IMR-90 (cell line): ENCODE measurements at regions not wholly inside any gene's neighbourhood (a gene's known extent, or its start where the extent isn't known, plus 50 kb on each side); places are given as distances from the start of the nearest gene placed in this dataset.

ENCODE experiments used
- ATAC-seq: fragments of 200-7000 bp; cut with Tn5 transposase; 2 replicates; pipeline ENCODE4 v1.9.1; 2020; ENCODE audit warnings: low read depth, mild to moderate bottlenecking, moderate library complexity
- BruUV-seq: library from RNA; stranded (reverse); fragments of 400-500 nt; replicated peaks from 2 replicates; lab custom pipeline; 2021; lab: Mats Ljungman, UMichigan
- CTCF ChIA-PET: fragments of 300-600 bp; formaldehyde crosslinking; extraction: SDS; loops from one replicate; lab custom pipeline; 2021; ENCODE audit warnings: antibody characterized with exemption; lab: Yijun Ruan, JAX
- POLR2A ChIA-PET: fragments of 300-600 bp; sonication (Branson Sonifier 250); formaldehyde crosslinking; loops from one replicate; lab custom pipeline; 2022; ENCODE audit warnings: antibody characterized with exemption; ENCODE audit not compliant: unreplicated experiment; lab: Charles Lee
- DNase-seq: peaks from one replicate; pipeline ENCODE4 v3.0.0; 2013
- H2AFZ ChIP-seq: replicated peaks from 2 replicates; pipeline ENCODE3; 2013; ENCODE audit warnings: low read length, mild to moderate bottlenecking; ENCODE audit not compliant: poor library complexity
- H2AK5ac ChIP-seq: 2 replicates; pipeline ENCODE4 v1.6.1; 2013; ENCODE audit warnings: low read depth, low read length, inconsistent platforms
- H2AK9ac ChIP-seq: replicated peaks from 2 replicates; pipeline ENCODE3; 2013; ENCODE audit warnings: mild to moderate bottlenecking, low read depth, low read length, moderate library complexity; ENCODE audit not compliant: poor library complexity
- H2BK120ac ChIP-seq: 2 replicates; pipeline ENCODE4 v1.6.1; 2013; ENCODE audit warnings: low read depth, low read length, inconsistent platforms
- H2BK15ac ChIP-seq: 3 replicates; pipeline ENCODE4 v1.6.1; 2013; ENCODE audit warnings: low read depth, low read length, inconsistent platforms
- H2BK20ac ChIP-seq: 2 replicates; pipeline ENCODE4 v1.6.1; 2013; ENCODE audit warnings: low read depth, mild to moderate bottlenecking, inconsistent platforms, low read length, moderate library complexity
- H2BK5ac ChIP-seq: 2 replicates; pipeline ENCODE4 v1.6.1; 2013; ENCODE audit warnings: mild to moderate bottlenecking, low read depth, low read length, inconsistent platforms; ENCODE audit not compliant: poor library complexity, severe bottlenecking
- H3K14ac ChIP-seq: replicated peaks from 2 replicates; pipeline ENCODE4 v1.6.1; 2013; ENCODE audit warnings: low read depth, low read length, inconsistent platforms
- H3K18ac ChIP-seq: 2 replicates; pipeline ENCODE4 v1.6.1; 2013; ENCODE audit warnings: low read depth, low read length, control low read depth
- H3K23ac ChIP-seq: 2 replicates; pipeline ENCODE4 v1.6.1; 2013; ENCODE audit warnings: low read depth, low read length, inconsistent platforms
- H3K27ac ChIP-seq: 2 replicates; pipeline ENCODE4 v1.5.1; 2013; ENCODE audit warnings: mild to moderate bottlenecking, control low read depth, low read length; ENCODE audit not compliant: insufficient read depth
- H3K27me3 ChIP-seq: 2 replicates; pipeline ENCODE4 v1.6.1; 2013; ENCODE audit warnings: low read length; ENCODE audit not compliant: control insufficient read depth, insufficient read depth
- H3K36me3 ChIP-seq: 2 replicates; pipeline ENCODE4 v1.6.1; 2013; ENCODE audit warnings: low read length, mixed read lengths; ENCODE audit not compliant: control insufficient read depth, insufficient read depth
- H3K4ac ChIP-seq: 2 replicates; pipeline ENCODE4 v1.6.1; 2013; ENCODE audit warnings: low read depth, low read length, inconsistent platforms
- H3K4me1 ChIP-seq: 2 replicates; pipeline ENCODE4 v1.6.1; 2013; ENCODE audit warnings: low read length, mixed read lengths; ENCODE audit not compliant: control insufficient read depth, insufficient read depth
- H3K4me2 ChIP-seq: 2 replicates; pipeline ENCODE4 v1.6.1; 2013; ENCODE audit warnings: low read depth, mild to moderate bottlenecking, control low read depth, low read length, moderate library complexity
- H3K4me3 ChIP-seq: 2 replicates; pipeline ENCODE4 v1.5.1; 2013; ENCODE audit warnings: low read depth, mild to moderate bottlenecking, control low read depth, low read length, moderate library complexity; ENCODE audit not compliant: insufficient read depth
- H3K56ac ChIP-seq: 2 replicates; pipeline ENCODE4 v1.6.1; 2013; ENCODE audit warnings: low read length, inconsistent platforms; ENCODE audit not compliant: insufficient read depth; ENCODE audit errors: extremely low read depth
- H3K79me1 ChIP-seq, 2 experiments: 2 replicates each; pipeline ENCODE4 v1.6.1; 2013; ENCODE audit warnings: low read length in 2 of 2, inconsistent platforms in 1 of 2, low read depth in 1 of 2
- H3K9ac ChIP-seq: 2 replicates; pipeline ENCODE4 v1.6.1; 2013; ENCODE audit warnings: low read depth, low read length, control low read depth
- H3K9me1 ChIP-seq: 2 replicates; pipeline ENCODE4 v1.6.1; 2013; ENCODE audit warnings: low read length, inconsistent platforms; ENCODE audit not compliant: insufficient read depth
- H3K9me3 ChIP-seq: 2 replicates; pipeline ENCODE4 v1.6.1; 2013; ENCODE audit warnings: low read length; ENCODE audit not compliant: control insufficient read depth, insufficient read depth
- H4K20me1 ChIP-seq: 2 replicates; pipeline ENCODE4 v1.6.1; 2013; ENCODE audit warnings: low read length, inconsistent platforms; ENCODE audit not compliant: insufficient read depth
- H4K5ac ChIP-seq: 2 replicates; pipeline ENCODE4 v1.6.1; 2013; ENCODE audit warnings: mild to moderate bottlenecking, low read depth, low read length, control low read depth
- H4K8ac ChIP-seq, 2 experiments: 2 replicates each; pipeline ENCODE4 v1.6.1; 2013; ENCODE audit warnings: low read depth in 2 of 2, low read length in 2 of 2, control low read depth in 1 of 2, inconsistent platforms in 1 of 2
- H4K91ac ChIP-seq: 2 replicates; pipeline ENCODE4 v1.6.1; 2013; ENCODE audit warnings: low read depth, low read length, inconsistent platforms; ENCODE audit not compliant: insufficient read depth
- CEBPB ChIP-seq: IDR thresholded peaks from 2 replicates; pipeline ENCODE4 v1.6.1; 2012; ENCODE audit warnings: low read depth, low read length, improper control_type of control experiment
- CHD1 ChIP-seq: IDR thresholded peaks from 2 replicates; pipeline ENCODE4 v1.6.1; 2012; ENCODE audit warnings: low read depth, low read length, improper control_type of control experiment
- CTCF ChIP-seq: conservative IDR thresholded peaks from 2 replicates; pipeline ENCODE4 v1.5.1; 2012; ENCODE audit warnings: mild to moderate bottlenecking, low read depth, low read length, improper control_type of control experiment
- ELK1 ChIP-seq: fragments of 150-350 bp; IDR thresholded peaks from 2 replicates; pipeline ENCODE4 v1.6.1; 2016; ENCODE audit warnings: low read depth, mild to moderate bottlenecking, low read length, moderate library complexity, borderline replicate concordance
- FOS ChIP-seq: fragments of 150-350 bp; IDR thresholded peaks from 2 replicates; pipeline ENCODE4 v1.6.1; 2016; ENCODE audit warnings: low read depth, low read length
- MAFK ChIP-seq: IDR thresholded peaks from 2 replicates; pipeline ENCODE4 v1.6.1; 2012; ENCODE audit warnings: low read depth, low read length, improper control_type of control experiment
- MAZ ChIP-seq: IDR thresholded peaks from 2 replicates; pipeline ENCODE4 v1.6.1; 2012; ENCODE audit warnings: low read depth, mild to moderate bottlenecking, low read length, improper control_type of control experiment, moderate library complexity, borderline replicate concordance
- MXI1 ChIP-seq: IDR thresholded peaks from 2 replicates; pipeline ENCODE4 v1.6.1; 2012; ENCODE audit warnings: low read depth, mild to moderate bottlenecking, low read length, moderate library complexity, borderline replicate concordance
- NFE2L2 ChIP-seq: fragments of 150-350 bp; IDR thresholded peaks from 2 replicates; pipeline ENCODE4 v1.6.1; 2016; ENCODE audit warnings: low read depth, mild to moderate bottlenecking, low read length
- POLR2A ChIP-seq: IDR thresholded peaks from 2 replicates; pipeline ENCODE4 v1.6.1; 2012; ENCODE audit warnings: mild to moderate bottlenecking, low read depth, low read length
- RAD21 ChIP-seq: IDR thresholded peaks from 2 replicates; pipeline ENCODE4 v1.6.1; 2012; ENCODE audit warnings: low read length, improper control_type of control experiment
- RCOR1 ChIP-seq: IDR thresholded peaks from 2 replicates; pipeline ENCODE4 v1.6.1; 2012; ENCODE audit warnings: mild to moderate bottlenecking, low read length, improper control_type of control experiment; ENCODE audit not compliant: insufficient replicate concordance
- SMC3 ChIP-seq: fragments of 150-350 bp; IDR thresholded peaks from 2 replicates; pipeline ENCODE4 v1.6.1; 2016; ENCODE audit warnings: low read depth, mild to moderate bottlenecking, antibody characterized with exemption, low read length, moderate library complexity
- USF2 ChIP-seq: fragments of 150-350 bp; IDR thresholded peaks from 2 replicates; pipeline ENCODE4 v1.6.1; 2017; ENCODE audit warnings: mild to moderate bottlenecking, antibody characterized with exemption, low read length, low read depth
- WGBS, 2 experiments: methylation state at CpG; one replicate each; pipeline versions ENCODE4 v1.1.5 to v1.1.7; 2013; ENCODE audit warnings: missing lambda C conversion rate in 2 of 2; ENCODE audit not compliant: insufficient read length in 1 of 2; ENCODE audit errors: extremely low coverage in 2 of 2; 5-methylcytosine and 5-hydroxymethylcytosine counted together
- dilution Hi-C: fragments of 300-500 bp; cut with HindIII; formaldehyde crosslinking; loops from one replicate; pipeline ENCODE4 v1.14.3; 2018; ENCODE audit warnings: low sequenced_read_pairs; ENCODE audit not compliant: unreplicated experiment
- in situ Hi-C: fragments of 300-500 bp; cut with MboI; formaldehyde crosslinking; loops from 3 replicates; pipeline ENCODE4 v1.14.3; 2019; ENCODE audit warnings: low sequenced_read_pairs, inconsistent platforms, mixed read lengths
- intact Hi-C: fragments of 100-400 bp; cut with micrococcal nuclease; formaldehyde crosslinking; loops from 2 replicates; pipeline ENCODE4 v1.10.0; 2022

- CTCF ChIA-PET: no interaction called here
- BruUV-seq: no TSS peak
- no peak overlapping the region for H4K5ac ChIP-seq
- no peak overlapping the region for H3K4me3 ChIP-seq
- H3K27ac ChIP-seq: no peak overlapping the region
- no peak overlapping the region for H3K18ac ChIP-seq
- POLR2A ChIA-PET: no interaction called here
- H4K8ac ChIP-seq: no peak overlapping the region
- no peaks in the 10 kb centered on the region for H3K79me1 ChIP-seq
- H3K27me3 ChIP-seq: no peaks in the 10 kb centered on the region
- ATAC-seq: no peak
- 13% methylated on average over 1 of the region's 2 CpGs; no CpG with 5 or more reads in 1 of the 2 experiments for WGBS, 2 experiments
- no peak overlapping the region for H3K4me2 ChIP-seq
- dilution Hi-C loops (no loop called here), intact Hi-C loops (no loop called here), in situ Hi-C loops (no loop called here)
- H2AK5ac ChIP-seq: no peak overlapping the region
- H3K14ac ChIP-seq: no peak overlapping the region
- no peak overlapping the region for H2BK120ac ChIP-seq
- no peak for DNase-seq
- H3K9me3 ChIP-seq: peaks cover 3% of the 10 kb centered on the region; the same call in 1 of the 2 replicates
- no peak overlapping the region for H3K23ac ChIP-seq
- no peaks in the 10 kb centered on the region for H3K36me3 ChIP-seq
- H4K91ac ChIP-seq: no peak overlapping the region
- no peaks in the 10 kb centered on the region for H4K20me1 ChIP-seq
- no peak overlapping the region for H2AK9ac ChIP-seq
- H2BK15ac ChIP-seq: no peak overlapping the region
- H3K4me1 ChIP-seq: no peaks in the 10 kb centered on the region
- no peak overlapping the region for H2BK5ac ChIP-seq
- H2BK20ac ChIP-seq: no peak overlapping the region
- TF ChIP-seq FOS (no peak), POLR2A (no peak), RCOR1 (no peak), ELK1 (no peak), USF2 (no peak), MXI1 (no peak), MAFK (no peak), NFE2L2 (no peak), RAD21 (no peak), SMC3 (no peak), CHD1 (no peak), CEBPB (no peak), CTCF (no peak), MAZ (no peak)
- H3K4ac ChIP-seq: no peak overlapping the region
- H3K9me1 ChIP-seq: no peaks in the 10 kb centered on the region
- no peak overlapping the region for H3K9ac ChIP-seq
- no peak overlapping the region for H2AFZ ChIP-seq
- H3K56ac ChIP-seq: no peak overlapping the region
These were observed 1354.1 kb upstream of the EPHA6 start for GRCh38 chr3:95460274-95460673.
